Spleen (tissue), 7 donors: ENCODE measurements at regions not wholly inside any gene's neighbourhood (a gene's known extent, or its start where the extent isn't known, plus 50 kb on each side); places are given as distances from the start of the nearest gene placed in this dataset.

ENCODE experiments used
- CTCF ChIP-seq, 11 experiments: fragments of 200-600 bp in 7 of 11; fragments of 450-650 bp in 4 of 11; sonication (generic) in 4 of 11; IDR thresholded peaks in 8 of 11; conservative IDR thresholded peaks in 3 of 11; 1 replicate in 7 of 11; 2 replicates in 4 of 11; pipeline versions ENCODE4 v1.4.0 to v1.8.0; 2016 to 2021; ENCODE audit warnings: antibody characterized with exemption in 11 of 11, inconsistent platforms in 4 of 11, mild to moderate bottlenecking in 1 of 11
- POLR2A ChIP-seq, 3 donors: fragments of 450-650 bp; IDR thresholded peaks; one replicate each; pipeline ENCODE4 v1.5.1; 2017; ENCODE audit warnings: antibody characterized with exemption in 3 of 3, mild to moderate bottlenecking in 1 of 3
- POLR2AphosphoS5 ChIP-seq, 3 donors: sonication (generic); formaldehyde crosslinking; IDR thresholded peaks; one replicate each; pipeline ENCODE4 v1.5.1; 2017; ENCODE audit warnings: antibody characterized with exemption in 3 of 3
- donor health status: DM: no; HTN: no; CAD: no; lungs with moderate emphysema.
- donor health status: DM: no; HTN: no; CAD: no.
- donor health status: DM: no; HTN: no; CAD: no.

- TF ChIP-seq CTCF (IDR thresholded peaks at IDR 0.05 in 8 of 11, conservative IDR thresholded peaks at IDR 0.05 in 3 of 11), result no peak
- no peak for TF ChIP-seq POLR2A (IDR thresholded peaks at IDR 0.05)
- no peak for TF ChIP-seq POLR2AphosphoS5 (IDR thresholded peaks at IDR 0.05)
These were observed 179.4 kb upstream of the SDK2 start for GRCh38 chr17:73823684-73824083.
